GM08714 (cell line): ENCODE measurements at regions not wholly inside any gene's neighbourhood (a gene's known extent, or its start where the extent isn't known, plus 50 kb on each side); places are given as distances from the start of the nearest gene placed in this dataset.

ENCODE experiments used
- H3K4me3 ChIP-seq: fragments of 200-500 bp; sonication (Bioruptor generic); 2 replicates; pipeline ENCODE4 v1.5.1; 2014; ENCODE audit warnings: mild to moderate bottlenecking, low read length, inconsistent platforms
- ZNF274 ChIP-seq: IDR thresholded peaks from 2 replicates; pipeline ENCODE4 v1.6.1; 2012; ENCODE audit warnings: mild to moderate bottlenecking, low read depth, low read length

- TF ChIP-seq ZNF274 = no peak
These were observed 263.2 kb downstream of the XXYLT1 start for GRCh38 chr3:195007766-195008165.

GRCh38 chr3:195008816-195009215, 262.1 kb downstream of the XXYLT1 start:
- no peak overlapping the region for H3K4me3 ChIP-seq
- TF ChIP-seq ZNF274 = no peak

More at GRCh38 chr3:195007766-195008165, 263.2 kb downstream of the XXYLT1 start:
- no peak overlapping the region for H3K4me3 ChIP-seq

GRCh38 chr3:195009616-195010015, 261.3 kb downstream of the XXYLT1 start:
- H3K4me3 ChIP-seq = no peak overlapping the region
- TF ChIP-seq ZNF274 = no peak

- TF ChIP-seq ZNF274 = no peak
- no peak overlapping the region for H3K4me3 ChIP-seq
These were observed 260.3 kb downstream of the XXYLT1 start for GRCh38 chr3:195010551-195011100.

GRCh38 chr3:195011231-195011834, 259.6 kb downstream of the XXYLT1 start:
- H3K4me3 ChIP-seq = no peak overlapping the region

GRCh38 chr3:195012100-195012499, 258.9 kb downstream of the XXYLT1 start:
- no peak for TF ChIP-seq ZNF274
- H3K4me3 ChIP-seq = no peak overlapping the region

More at GRCh38 chr3:195011231-195011834, 259.6 kb downstream of the XXYLT1 start:
- no peak for TF ChIP-seq ZNF274

GRCh38 chr3:195012571-195012970, 258.4 kb downstream of the XXYLT1 start:
- H3K4me3 ChIP-seq = no peak overlapping the region
- TF ChIP-seq ZNF274 = no peak

- no peak overlapping the region for H3K4me3 ChIP-seq
- TF ChIP-seq ZNF274 = no peak
These were observed 257.3 kb downstream of the XXYLT1 start for GRCh38 chr3:195013411-195014361.

- H3K4me3 ChIP-seq = no peak overlapping the region
- TF ChIP-seq ZNF274 = no peak
These were observed 255.9 kb downstream of the XXYLT1 start for GRCh38 chr3:195015021-195015420.

- no peak for TF ChIP-seq ZNF274
- no peak overlapping the region for H3K4me3 ChIP-seq
These were observed 253.8 kb downstream of the XXYLT1 start for GRCh38 chr3:195017151-195017550.
